Mucosa of descending colon (tissue), 3 donors: ENCODE measurements at regions not wholly inside any gene's neighbourhood (a gene's known extent, or its start where the extent isn't known, plus 50 kb on each side); places are given as distances from the start of the nearest gene placed in this dataset.

Source experiments
- ATAC-seq: fragments of 200-7000 bp; cut with Tn5 transposase; one replicate; pipeline ENCODE4 v1.9.1; 2020; ENCODE audit warnings: mild to moderate bottlenecking, moderate library complexity
- DNase-seq, 3 donors: peaks; one replicate each; pipeline ENCODE4 v3.0.0-alpha.2; 2020
- H3K36me3 ChIP-seq: fragments of 200-600 bp; one replicate; pipeline ENCODE4 v1.8.0; 2021; ENCODE audit warnings: low read depth, mild to moderate bottlenecking
- H3K4me1 ChIP-seq: fragments of 200-600 bp; one replicate; pipeline ENCODE4 v1.8.0; 2021; ENCODE audit warnings: low read depth, mild to moderate bottlenecking
- H3K4me3 ChIP-seq: fragments of 200-600 bp; one replicate; pipeline ENCODE4 v1.8.0; 2021; ENCODE audit warnings: mild to moderate bottlenecking
- H3K9me3 ChIP-seq: fragments of 200-600 bp; one replicate; pipeline ENCODE4 v1.8.0; 2021; ENCODE audit warnings: mild to moderate bottlenecking
- intact Hi-C, 2 donors: fragments of 100-400 bp; cut with DNase I in 1 of 2; cut with micrococcal nuclease in 1 of 2; formaldehyde crosslinking; loops; one replicate each; pipeline versions ENCODE4 v1.11.0 to v1.11.1; 2022; cut with DNase I, micrococcal nuclease
- TF ChIP-seq, protein P1 (sequence below): fragments of 200-600 bp; IDR thresholded peaks from one replicate; pipeline ENCODE4 v1.8.0; 2022; ENCODE audit warnings: antibody characterized with exemption, mild to moderate bottlenecking
- donor health status: DM: no; HTN: no; CAD: no; lungs with moderate emphysema.
- donor health status: DM: no; HTN: no; CAD: no.
- donor health status: DM: no; HTN: yes; CAD: no.

DNA sequence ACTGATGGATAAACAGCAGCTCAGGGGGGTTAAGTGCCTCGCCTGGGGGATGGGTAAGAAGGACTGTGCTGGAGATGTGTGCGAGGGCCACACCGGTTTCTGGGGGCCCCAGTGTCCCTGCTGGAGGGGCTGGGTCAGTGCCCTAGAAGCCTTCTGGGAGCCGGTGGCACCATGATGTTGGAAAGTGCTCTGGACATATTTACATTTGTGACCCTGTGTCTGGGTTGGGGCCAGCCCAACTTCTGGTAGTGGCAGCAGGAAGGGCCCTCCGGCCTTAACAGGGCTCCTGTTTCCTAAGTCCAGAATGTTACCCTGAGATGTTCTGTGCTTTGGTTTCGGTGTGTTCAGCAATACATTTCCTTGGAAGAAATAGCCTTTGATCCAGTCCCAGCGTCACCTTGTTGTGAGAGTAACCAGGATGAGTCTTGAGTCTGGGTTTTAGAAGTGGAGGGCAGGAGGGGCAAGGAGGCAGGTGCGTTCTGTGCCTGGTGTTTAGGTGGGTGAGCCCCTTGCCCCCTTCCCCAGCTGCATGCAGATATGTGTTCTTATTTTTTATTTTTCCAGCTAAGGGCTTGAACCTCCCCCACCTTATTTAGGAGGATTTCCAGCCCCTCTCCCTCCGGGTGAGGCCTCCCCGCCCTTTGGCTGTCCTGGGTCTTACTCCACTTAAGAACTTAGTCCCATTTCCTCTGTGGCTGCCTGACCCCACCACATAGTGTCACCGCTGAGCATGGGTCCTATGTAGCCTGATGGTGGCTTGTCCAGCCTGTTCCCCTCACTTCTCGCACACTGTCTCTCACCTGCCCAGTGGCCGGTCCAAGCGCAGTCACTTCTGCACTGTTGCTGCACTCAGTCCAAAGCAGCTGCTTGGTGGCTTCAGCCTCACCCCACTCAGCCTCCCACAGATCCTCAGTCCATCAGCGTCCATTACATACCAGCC, 132.7 kb upstream of the HS6ST1 start:
- H3K4me1 ChIP-seq: no peaks in the 10 kb centered on the region
- intact Hi-C loops: no loop called here
- H3K9me3 ChIP-seq: no peaks in the 10 kb centered on the region
- no peaks in the 10 kb centered on the region for H3K36me3 ChIP-seq
- H3K4me3 ChIP-seq: no peak overlapping the region
- no peak for ATAC-seq
- TF ChIP-seq, protein P1, sequence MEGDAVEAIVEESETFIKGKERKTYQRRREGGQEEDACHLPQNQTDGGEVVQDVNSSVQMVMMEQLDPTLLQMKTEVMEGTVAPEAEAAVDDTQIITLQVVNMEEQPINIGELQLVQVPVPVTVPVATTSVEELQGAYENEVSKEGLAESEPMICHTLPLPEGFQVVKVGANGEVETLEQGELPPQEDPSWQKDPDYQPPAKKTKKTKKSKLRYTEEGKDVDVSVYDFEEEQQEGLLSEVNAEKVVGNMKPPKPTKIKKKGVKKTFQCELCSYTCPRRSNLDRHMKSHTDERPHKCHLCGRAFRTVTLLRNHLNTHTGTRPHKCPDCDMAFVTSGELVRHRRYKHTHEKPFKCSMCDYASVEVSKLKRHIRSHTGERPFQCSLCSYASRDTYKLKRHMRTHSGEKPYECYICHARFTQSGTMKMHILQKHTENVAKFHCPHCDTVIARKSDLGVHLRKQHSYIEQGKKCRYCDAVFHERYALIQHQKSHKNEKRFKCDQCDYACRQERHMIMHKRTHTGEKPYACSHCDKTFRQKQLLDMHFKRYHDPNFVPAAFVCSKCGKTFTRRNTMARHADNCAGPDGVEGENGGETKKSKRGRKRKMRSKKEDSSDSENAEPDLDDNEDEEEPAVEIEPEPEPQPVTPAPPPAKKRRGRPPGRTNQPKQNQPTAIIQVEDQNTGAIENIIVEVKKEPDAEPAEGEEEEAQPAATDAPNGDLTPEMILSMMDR: no peak
- peak in 1 of 3 donors; percentile 25 for DNase-seq

DNA sequence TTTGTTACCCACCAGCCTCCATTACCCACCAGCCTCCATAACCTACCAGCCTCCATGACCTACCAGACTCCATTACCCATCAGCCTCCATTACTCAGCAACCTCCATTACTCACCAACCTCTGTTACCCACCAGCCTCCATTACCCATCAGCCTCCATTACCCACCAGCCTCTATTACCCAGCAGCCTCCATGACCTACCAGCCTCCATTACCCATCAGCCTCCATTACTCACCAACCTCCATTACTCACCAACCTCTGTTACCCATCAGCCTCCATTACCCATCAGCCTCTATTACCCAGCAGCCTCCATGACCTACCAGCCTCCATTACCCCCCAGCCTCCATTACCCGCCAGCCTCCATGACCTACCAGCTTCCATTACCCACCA, 133.3 kb upstream of the HS6ST1 start:
- TF ChIP-seq, protein P1: no peak
- intact Hi-C loops: no loop called here

DNA sequence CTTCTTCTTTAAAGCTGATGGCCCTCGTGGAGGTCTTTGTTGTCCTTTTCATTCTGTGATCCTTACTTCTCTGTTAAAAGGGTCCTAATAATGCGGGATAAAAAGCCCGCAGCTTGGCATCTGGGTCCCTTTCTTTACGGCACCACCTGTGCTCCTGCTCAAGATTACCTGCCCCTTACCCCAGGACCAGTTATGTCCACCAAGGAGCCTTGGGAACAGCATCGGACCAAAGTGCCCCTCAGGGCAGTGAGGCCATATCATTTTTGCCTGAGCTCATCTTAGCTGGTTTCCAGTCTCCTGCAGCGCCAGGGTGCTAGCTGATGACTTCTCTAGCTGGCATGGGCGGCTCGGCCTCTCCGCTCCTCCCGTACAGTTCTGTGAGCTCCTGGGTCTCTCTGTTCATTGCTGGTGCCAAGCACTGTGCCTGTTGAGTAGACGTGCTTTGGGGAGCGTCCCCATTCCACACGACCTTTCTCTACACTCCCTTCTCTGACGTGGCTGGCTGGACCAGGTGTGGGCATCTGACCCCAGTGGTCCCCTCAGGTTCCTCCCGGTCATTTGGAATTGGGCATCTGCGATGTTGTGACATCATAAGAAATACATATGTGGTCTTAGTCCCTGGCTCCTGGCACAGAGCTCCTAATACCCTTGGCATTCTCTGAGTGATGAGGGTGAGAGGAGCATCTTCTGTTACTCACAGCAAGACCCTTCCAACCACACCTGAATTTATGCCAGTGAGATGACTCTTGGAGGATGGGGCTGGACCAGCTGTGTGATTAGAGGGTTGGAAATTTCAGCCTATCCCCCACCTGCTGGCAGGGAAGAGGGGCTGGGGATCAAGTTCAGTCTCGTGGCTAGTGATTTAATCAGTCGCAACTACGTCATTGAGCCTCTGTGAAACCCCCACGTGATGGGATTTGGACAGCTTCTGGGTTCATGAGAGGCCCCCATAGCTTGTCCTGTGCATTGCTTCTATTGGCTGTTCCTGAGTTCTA, 134.2 kb upstream of the HS6ST1 start:
- intact Hi-C loops: no loop called here
- H3K4me3 ChIP-seq: no peak overlapping the region
- H3K4me1 ChIP-seq: no peaks in the 10 kb centered on the region
- H3K9me3 ChIP-seq: no peaks in the 10 kb centered on the region
- ATAC-seq: no peak
- TF ChIP-seq, protein P1: no peak
- DNase-seq: peak in 1 of 3 donors; percentile 17
- H3K36me3 ChIP-seq: no peaks in the 10 kb centered on the region

More for the DNA sequence above, 133.3 kb upstream of the HS6ST1 start:
- DNase-seq (no peak), ATAC-seq (no peak)
- no peaks in the 10 kb centered on the region for H3K9me3 ChIP-seq
- no peaks in the 10 kb centered on the region for H3K36me3 ChIP-seq
- H3K4me1 ChIP-seq: no peaks in the 10 kb centered on the region
- no peak overlapping the region for H3K4me3 ChIP-seq

DNA sequence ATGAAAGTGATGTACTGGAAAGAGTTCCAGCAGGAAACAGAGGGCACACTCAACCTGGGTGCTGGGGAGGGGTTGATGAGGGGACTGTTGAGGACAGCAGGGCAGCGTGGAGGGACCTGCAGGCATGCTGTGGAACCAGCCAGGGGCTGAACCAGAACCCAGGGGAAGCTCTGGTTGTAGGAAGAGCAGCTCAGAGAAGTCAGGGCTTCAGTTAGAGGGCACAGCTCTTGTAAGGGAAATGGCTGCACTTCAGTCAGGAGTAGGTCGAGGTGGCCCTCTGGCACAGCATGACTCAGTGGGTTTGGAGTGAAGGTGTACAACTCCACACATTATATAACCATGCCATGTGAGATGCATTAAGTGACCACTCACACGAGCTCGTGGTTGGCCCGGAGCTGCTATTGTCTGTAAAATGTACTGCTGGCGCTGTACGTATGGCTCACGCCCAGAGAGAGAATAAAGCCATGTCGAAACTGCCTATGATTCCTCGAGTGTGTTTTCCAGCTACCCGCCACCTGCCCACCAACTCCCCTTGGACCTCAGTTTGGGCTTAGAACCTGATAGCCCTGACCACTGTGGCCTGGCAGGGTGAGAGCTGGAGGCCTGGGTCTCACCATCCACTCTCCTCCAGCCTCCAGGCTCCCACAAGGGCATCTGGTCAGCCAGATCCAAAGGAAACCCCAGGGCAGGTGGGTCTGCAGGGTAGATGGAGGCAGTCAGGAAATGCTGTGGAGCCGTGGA, 136.5 kb upstream of the HS6ST1 start:
- no peaks in the 10 kb centered on the region for H3K9me3 ChIP-seq
- intact Hi-C loops: no loop called here
- TF ChIP-seq, protein P1: no peak
- H3K4me1 ChIP-seq: no peaks in the 10 kb centered on the region
- DNase-seq (peak in 1 of 3 donors; percentile 20), ATAC-seq (no peak)
- H3K36me3 ChIP-seq: no peaks in the 10 kb centered on the region
- no peak overlapping the region for H3K4me3 ChIP-seq

DNA sequence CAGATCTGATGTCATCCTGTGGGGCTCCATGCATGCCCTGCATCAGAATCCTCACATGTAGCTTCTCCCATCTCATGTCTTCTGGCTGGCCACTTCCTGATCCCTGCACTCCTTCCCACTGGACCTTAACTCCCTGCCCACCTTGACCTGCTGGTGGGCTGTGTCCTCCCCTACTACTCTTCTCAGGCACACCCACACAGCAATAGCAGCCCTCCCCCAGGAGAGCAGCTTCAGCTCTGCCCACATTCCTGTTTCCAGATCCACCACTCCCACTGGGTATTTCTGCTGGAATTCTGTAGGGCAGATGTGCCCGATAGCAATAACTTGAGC, 137.0 kb upstream of the HS6ST1 start:
- Histone ChIP-seq H3K9me3 (no peaks in the 10 kb centered on the region), H3K4me1 (no peaks in the 10 kb centered on the region), H3K36me3 (no peaks in the 10 kb centered on the region), H3K4me3 (no peak overlapping the region)
- DNase-seq (no peak), ATAC-seq (no peak)
- TF ChIP-seq, protein P1: no peak
- intact Hi-C loops: no loop called here
